Breast epithelium (tissue), 4 donors: ENCODE measurements at regions not wholly inside any gene's neighbourhood (a gene's known extent, or its start where the extent isn't known, plus 50 kb on each side); places are given as distances from the start of the nearest gene placed in this dataset.

Experiments
- DNase-seq, 2 donors: peaks; one replicate each; pipeline ENCODE4 v3.0.0-alpha.2; 2019; ENCODE audit warnings: low spot score in 2 of 2
- H3K27ac ChIP-seq, 2 donors: fragments of 200-600 bp; sonication (generic) in 1 of 2; one replicate each; pipeline ENCODE4 v1.5.1; 2016 to 2019; ENCODE audit warnings: mild to moderate bottlenecking in 1 of 2
- H3K27me3 ChIP-seq, 2 donors: fragments of 200-600 bp; sonication (generic) in 1 of 2; one replicate each; pipeline versions ENCODE4 v1.5.1 to v1.6.0; 2017 to 2019; ENCODE audit warnings: control low read depth in 1 of 2, mild to moderate bottlenecking in 1 of 2
- H3K36me3 ChIP-seq: fragments of 200-600 bp; one replicate; pipeline ENCODE4 v1.5.1; 2019
- H3K4me1 ChIP-seq, 2 donors: fragments of 200-600 bp; sonication (generic); one replicate each; pipeline ENCODE4 v1.5.1; 2016 to 2019; ENCODE audit warnings: control low read depth in 1 of 2
- H3K4me3 ChIP-seq, 3 donors: fragments of 200-600 bp; sonication (generic); 1 replicate in 2 of 3; 2 replicates in 1 of 3; pipeline ENCODE4 v1.5.1; 2016 to 2019; ENCODE audit warnings: mild to moderate bottlenecking in 3 of 3, moderate library complexity in 2 of 3
- H3K9me3 ChIP-seq, 2 donors: fragments of 200-600 bp; sonication (generic) in 1 of 2; one replicate each; pipeline ENCODE4 v1.5.1; 2016 to 2019; ENCODE audit warnings: control low read depth in 1 of 2
- POLR2A ChIP-seq: fragments of 450-650 bp; IDR thresholded peaks from one replicate; pipeline ENCODE4 v1.6.1; 2016; ENCODE audit warnings: antibody characterized with exemption, mild to moderate bottlenecking, moderate library complexity
- POLR2AphosphoS5 ChIP-seq, 3 donors: sonication (generic); formaldehyde crosslinking; IDR thresholded peaks; one replicate each; pipeline ENCODE4 v1.6.1; 2017; ENCODE audit warnings: antibody characterized with exemption in 3 of 3
- intact Hi-C: fragments of 100-400 bp; cut with DNase I; formaldehyde crosslinking; loops from one replicate; pipeline ENCODE4 v1.15.1; 2023; ENCODE audit warnings: low total_unique reads
- TF ChIP-seq, protein P1 (sequence below), 3 donors: fragments of 450-650 bp; IDR thresholded peaks; one replicate each; pipeline ENCODE4 v1.5.1; 2016 to 2017; ENCODE audit warnings: antibody characterized with exemption in 3 of 3, mild to moderate bottlenecking in 3 of 3, moderate library complexity in 3 of 3

DNA sequence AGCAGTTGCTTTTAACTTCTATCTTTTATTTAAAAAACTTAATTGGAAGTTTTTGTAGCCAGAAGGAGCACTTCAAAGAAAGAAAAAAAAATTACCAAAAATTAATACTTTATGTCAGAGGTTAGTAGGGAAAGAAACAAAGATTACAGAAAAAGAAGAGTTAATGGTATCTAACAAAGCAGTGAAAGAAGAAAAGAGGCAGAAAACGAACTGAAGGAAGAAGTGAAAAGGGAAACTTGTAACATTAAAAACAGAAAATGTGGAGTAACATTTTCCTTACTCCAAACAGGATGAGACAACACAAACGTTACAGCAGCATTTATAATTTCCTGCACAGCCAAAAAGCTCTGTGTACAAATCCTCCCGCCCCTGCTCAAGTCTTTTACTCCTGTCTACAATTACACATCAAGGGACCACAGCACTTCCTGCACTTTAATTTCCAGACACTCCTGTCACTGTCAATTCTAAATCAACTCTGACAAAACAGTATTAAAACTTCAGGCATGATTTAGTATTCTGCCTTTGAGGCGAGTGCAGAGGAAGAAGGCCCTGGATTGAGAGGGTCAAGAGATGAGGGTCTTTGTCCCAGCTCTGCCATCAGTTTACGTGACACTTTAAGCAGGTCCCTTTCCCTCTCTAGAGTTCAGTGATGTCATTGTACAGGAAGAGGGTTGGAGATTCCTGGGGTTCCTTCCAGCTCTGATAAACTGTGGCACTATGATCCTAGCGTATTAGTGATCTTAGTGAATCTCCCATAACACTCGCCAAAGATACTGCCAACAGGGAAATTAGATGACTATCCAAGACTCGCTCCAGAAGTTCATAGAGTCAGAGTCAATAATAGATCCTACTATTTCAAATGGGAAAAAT lies 53.2 kb upstream of the LSM14A start:
- no peak for TF ChIP-seq POLR2A
- TF ChIP-seq, protein P1, sequence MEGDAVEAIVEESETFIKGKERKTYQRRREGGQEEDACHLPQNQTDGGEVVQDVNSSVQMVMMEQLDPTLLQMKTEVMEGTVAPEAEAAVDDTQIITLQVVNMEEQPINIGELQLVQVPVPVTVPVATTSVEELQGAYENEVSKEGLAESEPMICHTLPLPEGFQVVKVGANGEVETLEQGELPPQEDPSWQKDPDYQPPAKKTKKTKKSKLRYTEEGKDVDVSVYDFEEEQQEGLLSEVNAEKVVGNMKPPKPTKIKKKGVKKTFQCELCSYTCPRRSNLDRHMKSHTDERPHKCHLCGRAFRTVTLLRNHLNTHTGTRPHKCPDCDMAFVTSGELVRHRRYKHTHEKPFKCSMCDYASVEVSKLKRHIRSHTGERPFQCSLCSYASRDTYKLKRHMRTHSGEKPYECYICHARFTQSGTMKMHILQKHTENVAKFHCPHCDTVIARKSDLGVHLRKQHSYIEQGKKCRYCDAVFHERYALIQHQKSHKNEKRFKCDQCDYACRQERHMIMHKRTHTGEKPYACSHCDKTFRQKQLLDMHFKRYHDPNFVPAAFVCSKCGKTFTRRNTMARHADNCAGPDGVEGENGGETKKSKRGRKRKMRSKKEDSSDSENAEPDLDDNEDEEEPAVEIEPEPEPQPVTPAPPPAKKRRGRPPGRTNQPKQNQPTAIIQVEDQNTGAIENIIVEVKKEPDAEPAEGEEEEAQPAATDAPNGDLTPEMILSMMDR (IDR thresholded peaks at IDR 0.05): no peak
- no peak overlapping the region for H3K27ac ChIP-seq
- H3K4me1 ChIP-seq: no peaks in the 10 kb centered on the region
- H3K27me3 ChIP-seq: no peaks in the 10 kb centered on the region
- intact Hi-C loops: no loop called here
- H3K36me3 ChIP-seq: no peaks in the 10 kb centered on the region
- H3K4me3 ChIP-seq: no peak overlapping the region
- H3K9me3 ChIP-seq: no peaks in the 10 kb centered on the region
- no peak for DNase-seq

DNA sequence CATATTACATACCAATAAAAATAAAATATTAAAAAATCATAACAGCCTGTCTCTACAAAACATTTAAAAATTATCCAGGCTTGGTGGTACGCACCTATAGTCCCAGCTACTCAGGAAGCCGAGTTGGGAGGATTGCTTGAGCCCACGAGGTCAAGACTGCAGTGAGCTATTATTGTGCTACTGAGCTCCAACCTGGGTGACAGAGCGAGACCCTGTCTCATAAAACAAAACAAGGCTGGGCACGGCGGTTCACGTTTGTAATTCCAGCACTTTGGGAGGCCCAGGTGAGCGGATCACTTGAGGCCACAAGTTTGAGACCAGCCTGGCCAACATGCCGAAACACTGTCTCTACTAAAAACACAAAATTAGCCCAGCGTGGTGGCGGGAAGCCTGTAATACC lies 52.2 kb upstream of the LSM14A start:
- Histone ChIP-seq H3K4me1 (no peaks in the 10 kb centered on the region), H3K36me3 (no peaks in the 10 kb centered on the region), H3K9me3 (no peaks in the 10 kb centered on the region), H3K27ac (no peak overlapping the region), H3K27me3 (no peaks in the 10 kb centered on the region), H3K4me3 (no peak overlapping the region)
- DNase-seq: no peak
- TF ChIP-seq, protein P1 (IDR thresholded peaks at IDR 0.05): no peak
- no peak for TF ChIP-seq POLR2AphosphoS5 (IDR thresholded peaks at IDR 0.05)
- TF ChIP-seq POLR2A: no peak
- intact Hi-C loops: no loop called here

DNA sequence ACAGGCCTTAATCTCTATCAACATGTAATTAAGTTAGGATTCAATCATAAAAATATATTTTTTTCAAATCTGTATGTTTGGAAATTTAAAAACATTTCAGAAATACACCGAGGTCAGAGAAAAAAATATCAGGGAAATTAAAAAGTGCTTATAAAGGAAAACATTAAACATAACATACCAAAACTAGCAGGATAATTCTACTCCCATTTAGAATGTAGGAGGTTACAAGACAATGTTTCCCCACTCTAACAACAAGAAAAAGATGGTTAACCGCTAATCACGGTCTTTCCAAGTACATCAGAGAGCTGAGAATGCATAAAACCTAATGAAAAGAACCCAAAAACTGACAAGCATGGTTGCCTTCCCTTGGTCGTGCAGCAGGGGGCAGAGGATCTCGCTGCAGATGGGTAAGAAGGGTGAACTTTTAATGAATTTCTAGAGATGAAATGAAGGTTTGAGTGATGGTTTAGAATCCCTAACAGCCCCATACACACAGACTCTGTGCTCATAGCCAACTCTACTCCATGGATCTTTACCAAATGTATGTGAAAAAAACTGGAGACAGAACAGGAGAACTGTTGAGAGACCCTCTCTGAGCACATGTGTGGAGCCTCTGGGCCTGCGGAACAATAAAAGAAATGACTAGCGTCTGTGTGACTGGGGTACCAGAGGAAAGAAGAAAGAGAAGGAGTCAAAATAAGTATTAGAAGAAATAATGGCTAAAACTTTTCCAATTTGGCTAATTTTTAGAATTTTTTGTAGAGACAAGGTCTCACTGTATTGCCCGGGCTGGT lies 51.3 kb upstream of the LSM14A start:
- DNase-seq: no peak
- Histone ChIP-seq H3K4me1 (no peaks in the 10 kb centered on the region), H3K36me3 (no peaks in the 10 kb centered on the region), H3K27ac (no peak overlapping the region), H3K9me3 (no peaks in the 10 kb centered on the region), H3K4me3 (no peak overlapping the region), H3K27me3 (no peaks in the 10 kb centered on the region)
- no peak for TF ChIP-seq POLR2AphosphoS5 (IDR thresholded peaks at IDR 0.05)
- TF ChIP-seq POLR2A: no peak
- TF ChIP-seq, protein P1 (IDR thresholded peaks at IDR 0.05): no peak
- intact Hi-C loops: no loop called here
